NCI-H226 (cell line): ENCODE measurements at regions not wholly inside any gene's neighbourhood (a gene's known extent, or its start where the extent isn't known, plus 50 kb on each side); places are given as distances from the start of the nearest gene placed in this dataset.
"Not testable (repeated sequence)": the region's sequence is repeated elsewhere in the genome, so short reads cannot be mapped to it uniquely, and the experiment has no call there.

Experiments used
- DNase-seq: peaks from one replicate; pipeline ENCODE4 v3.0.0-alpha.2; 2015

- not testable (repeated sequence) for DNase-seq
Observed at GRCh38 chr18:14460364-14460763, 83.0 kb downstream of the POTEC start.

DNA sequence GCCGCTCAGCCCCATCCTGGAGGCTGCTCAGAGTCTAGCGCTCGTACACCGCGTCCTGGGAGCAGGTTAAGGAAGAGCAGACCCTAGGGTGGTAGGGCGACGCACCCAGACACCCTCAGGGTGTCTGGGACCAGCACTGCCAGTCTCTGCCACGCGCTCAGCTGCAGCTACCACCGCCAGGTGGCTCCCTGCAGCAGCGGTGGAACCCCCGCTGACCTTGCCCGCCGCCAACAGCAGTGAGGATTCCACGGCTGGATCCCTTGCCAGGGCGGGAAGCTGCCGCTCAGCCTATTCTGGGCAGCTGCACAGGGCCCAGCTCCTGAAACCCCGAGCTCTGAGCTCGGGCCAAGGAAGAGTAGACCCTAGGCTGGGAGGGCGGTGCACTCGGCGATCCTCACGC is 83.6 kb downstream of the POTEC start:
- DNase-seq, result not testable (repeated sequence)

DNA sequence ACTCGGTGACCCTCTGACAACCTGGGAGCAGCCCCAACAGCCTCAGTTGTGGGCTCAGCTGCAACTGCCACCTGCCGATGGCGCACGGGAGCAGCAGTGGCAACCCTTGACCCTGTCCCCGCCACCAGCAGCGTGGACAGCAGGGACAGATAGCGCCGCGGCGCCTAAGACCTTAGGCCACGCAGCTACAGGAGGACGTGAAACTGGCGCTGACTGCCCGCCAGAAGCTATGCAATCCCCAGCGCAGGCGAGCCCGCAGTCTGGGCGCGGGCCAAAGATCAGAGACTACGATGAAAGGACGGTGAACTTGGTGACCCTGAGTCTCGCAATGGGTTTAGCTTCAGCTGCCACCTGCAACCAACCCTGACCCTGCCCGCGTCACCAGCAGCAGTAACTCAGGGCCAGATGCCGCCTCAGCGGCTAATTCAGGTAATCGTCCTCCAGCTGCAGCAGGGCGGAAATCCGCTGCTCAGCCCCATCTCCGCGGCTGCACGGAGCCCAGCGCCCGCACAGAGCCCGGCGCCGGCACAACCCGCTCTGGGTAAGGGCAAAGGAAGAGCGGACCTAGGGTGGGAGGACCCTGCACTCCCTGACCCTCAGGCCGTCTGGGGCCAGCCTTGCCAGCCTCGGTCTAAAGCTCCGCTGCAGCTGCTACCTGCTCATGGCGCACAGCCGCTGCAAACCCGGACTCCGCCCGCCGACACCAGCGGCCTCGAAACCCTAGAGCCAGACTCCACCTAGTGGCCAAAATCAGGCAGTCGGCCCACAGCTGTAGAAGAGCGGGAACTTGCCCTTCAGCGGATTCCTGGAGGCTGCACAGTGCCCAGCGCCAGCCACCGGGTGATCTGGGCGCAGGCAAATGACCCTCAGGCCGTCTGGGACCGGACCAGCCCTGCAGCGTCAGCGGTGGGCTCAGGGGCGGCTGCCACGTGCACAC is 85.1 kb downstream of the POTEC start:
- not testable (repeated sequence) for DNase-seq

GRCh38 chr18:14450637-14451009 is 92.8 kb downstream of the POTEC start:
- DNase-seq, result not testable (repeated sequence)

- not testable (repeated sequence) for DNase-seq
Observed at GRCh38 chr18:14449995-14450636, 93.3 kb downstream of the POTEC start.

- DNase-seq, result not testable (repeated sequence)
Observed at GRCh38 chr18:14449062-14449461, 94.3 kb downstream of the POTEC start.

DNA sequence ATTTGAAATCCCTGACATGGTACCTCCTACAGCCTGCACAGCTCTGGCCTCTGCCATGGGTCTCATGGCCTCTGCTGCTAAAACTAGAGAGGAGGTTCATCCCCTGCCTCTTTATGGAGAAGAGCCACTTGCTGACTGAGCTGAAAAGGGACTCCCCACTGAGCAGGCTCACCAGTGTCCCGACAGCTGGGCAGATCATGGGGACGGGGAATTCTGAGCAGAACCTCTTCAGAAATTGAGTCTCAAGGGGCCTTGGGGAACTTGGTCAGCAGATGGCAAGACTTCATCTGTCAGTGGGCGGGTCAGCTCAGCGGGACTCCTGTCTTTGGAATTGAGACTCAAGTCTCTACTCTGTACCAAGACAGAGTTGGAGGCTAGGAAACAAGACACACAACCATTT is 95.7 kb downstream of the POTEC start:
- DNase-seq, result not testable (repeated sequence)

DNA sequence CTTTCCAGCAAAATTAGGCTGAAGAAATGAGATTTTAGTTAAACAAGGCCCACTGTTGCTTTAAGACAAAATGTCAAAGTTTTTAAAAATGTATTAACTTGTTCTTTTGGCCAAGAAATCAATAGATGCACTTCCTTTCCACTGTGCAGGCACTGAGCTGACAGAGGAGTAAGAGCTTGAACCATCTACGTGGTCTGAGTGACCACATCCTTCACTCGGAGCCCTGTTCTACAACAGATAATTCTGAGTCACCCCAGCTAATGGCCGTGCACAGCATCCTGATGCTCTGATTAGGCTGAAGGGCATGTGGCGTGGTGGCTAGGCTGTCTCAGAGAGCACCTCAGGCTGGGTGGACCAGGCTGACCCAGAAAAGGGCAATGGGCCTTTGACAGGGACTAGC is 107.9 kb downstream of the POTEC start:
- DNase-seq, result not testable (repeated sequence)

GRCh38 chr18:14432371-14432770 is 111.0 kb downstream of the POTEC start:
- not testable (repeated sequence) for DNase-seq

DNA sequence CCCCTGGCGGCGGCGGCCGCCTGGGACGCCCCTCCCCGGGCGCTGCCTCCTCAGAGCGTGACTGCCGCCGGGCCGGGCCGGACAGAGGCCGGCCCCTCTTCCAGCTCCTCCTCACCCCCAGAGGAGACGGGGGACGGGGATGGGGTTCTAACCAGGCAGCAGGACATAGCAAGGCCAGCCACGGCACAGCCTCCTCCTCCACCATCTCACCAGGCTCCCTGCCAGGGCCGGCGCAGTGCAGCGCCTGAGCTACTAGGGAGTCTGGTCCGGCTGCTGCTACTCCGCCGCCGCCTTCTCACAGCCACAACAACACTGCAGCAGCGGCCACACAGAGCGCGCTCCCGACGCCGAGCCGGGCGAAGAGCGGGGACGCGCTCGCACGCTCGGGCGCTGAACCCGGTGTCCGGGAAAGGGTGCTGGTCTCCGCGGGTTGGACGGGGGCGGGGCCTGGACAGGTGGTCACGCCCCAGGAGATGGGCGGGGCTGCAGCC is 112.3 kb downstream of the POTEC start:
- peak; percentile 84 for DNase-seq

- DNase-seq, result peak; percentile 14
Observed at GRCh38 chr18:14415806-14416205, 127.6 kb downstream of the POTEC start.

DNA sequence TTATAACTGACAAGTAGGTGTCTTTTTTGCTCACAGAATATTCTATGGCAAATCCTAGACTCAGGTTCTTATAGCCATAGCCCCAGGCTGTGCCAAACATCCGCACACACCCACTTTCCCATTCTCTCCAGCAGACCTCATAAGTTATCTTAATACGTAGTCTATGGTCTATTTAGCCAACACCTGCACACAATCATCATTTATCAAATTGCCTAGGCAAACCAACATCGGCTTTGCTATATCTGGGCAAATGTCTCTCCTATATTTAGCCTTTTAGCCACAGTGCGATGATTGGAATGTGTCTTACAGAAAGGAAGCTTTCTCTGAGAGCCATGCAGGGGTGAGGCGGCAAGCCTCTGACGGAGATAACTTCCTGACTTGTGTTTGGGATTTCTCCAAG is 128.0 kb downstream of the POTEC start:
- peak; percentile 60 for DNase-seq

- DNase-seq, result not testable (repeated sequence)
Observed at GRCh38 chr18:14395533-14395932, 147.9 kb downstream of the POTEC start.

DNA sequence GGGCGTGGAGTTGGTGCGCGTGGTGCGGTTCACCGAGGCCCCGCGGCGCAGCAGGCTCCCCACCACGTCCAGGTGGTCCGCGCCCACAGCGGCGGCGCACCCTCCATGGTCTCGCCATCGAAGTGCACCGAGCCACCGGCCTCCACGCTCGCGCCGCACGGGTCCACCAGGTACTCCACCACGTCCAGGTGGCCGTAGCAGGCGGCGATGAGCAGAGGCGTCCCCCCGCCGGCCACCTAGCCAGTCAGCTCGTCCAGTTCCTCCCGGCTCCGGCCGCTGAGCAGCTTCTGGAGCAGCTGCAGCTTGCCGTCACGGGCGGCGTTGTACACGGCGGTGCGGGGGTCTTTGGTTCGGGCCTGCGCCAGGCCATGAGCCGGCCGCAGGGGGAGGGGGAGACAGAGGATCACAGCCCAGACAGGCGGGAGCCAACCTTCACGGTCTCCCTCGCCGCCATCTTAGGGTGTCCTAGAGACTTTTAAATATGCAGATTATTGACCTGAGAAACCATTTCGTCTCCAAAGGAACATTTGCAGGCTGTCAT is 149.8 kb downstream of the POTEC start:
- DNase-seq, result not testable (repeated sequence)

DNA sequence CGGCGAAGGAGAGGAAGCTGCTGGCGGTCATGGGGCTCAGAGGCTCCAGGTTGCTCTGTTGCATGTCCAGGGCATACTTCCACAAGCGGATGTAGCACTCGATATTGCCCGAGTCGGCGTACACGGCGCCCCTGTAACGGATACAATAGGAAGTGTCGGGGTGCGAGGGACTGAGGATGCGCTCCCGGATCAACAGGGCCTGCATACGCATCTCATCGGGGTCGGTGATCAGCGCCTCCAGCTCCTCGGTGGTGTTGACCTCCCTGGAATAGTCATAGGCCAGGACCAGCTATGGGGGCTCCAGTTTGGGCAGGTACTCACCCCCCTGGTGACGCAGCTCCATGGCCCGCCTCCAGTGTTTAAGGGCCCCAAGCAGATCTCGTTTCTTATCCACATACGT is 150.8 kb downstream of the POTEC start:
- DNase-seq, result not testable (repeated sequence)

DNA sequence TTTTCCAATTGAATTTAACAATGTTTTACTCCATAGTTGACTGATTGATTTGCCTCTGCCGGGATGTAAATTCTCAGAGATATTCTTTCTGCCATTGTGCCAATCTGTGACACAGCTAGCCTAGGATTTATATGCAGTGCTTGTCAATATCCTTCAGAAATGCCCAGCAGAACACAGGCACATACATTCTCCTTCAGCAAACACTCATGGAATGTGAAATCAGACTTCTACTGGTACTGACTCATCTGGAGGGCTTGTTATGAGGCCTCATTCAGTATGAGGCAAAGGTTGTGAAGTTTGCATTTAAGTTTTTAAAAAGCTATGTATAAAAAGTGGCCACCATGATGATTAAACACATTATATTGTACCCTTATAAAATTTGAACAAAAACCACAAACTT is 158.4 kb downstream of the POTEC start:
- not testable (repeated sequence) for DNase-seq

- not testable (repeated sequence) for DNase-seq
Observed at GRCh38 chr18:14382666-14383065, 160.7 kb downstream of the POTEC start.

DNA sequence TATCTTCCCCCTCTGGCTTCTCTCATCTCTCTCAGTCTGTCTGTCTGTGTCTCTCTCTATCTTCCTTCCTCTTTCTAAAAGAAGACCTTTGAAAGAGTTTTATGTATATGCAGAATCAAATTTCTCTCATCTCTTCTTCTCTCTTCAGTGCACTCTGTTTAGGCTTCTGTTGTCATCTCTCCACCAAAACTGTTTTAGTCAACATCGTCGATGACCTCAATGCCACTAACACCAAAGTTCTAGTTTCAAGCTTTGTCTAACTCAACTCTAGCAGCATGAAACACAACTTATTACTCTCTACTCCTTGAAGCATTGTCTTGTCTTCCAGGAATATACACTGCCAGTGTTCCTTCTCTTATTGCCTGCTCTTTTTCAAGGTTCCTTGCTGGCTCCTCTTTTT is 163.9 kb downstream of the POTEC start:
- not testable (repeated sequence) for DNase-seq

DNA sequence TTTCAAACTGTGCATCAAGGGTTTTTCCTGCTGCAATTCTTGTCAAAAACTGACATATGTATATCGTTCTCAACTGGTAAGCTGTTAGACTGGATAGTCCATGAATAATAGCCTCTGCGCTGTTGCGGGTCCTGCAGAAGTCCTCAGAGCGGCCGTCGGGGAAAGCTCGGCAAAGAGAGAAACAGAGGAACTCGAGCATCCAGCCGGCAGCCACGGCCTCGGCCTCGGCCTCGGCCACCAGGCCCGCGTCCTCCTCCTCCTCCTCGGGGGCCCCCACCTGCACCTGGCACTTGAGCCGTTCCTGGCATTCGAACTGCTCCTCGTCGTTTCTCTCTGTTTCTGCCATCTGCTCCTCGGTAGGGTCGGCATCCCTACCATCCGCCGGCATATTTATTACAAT is 165.0 kb downstream of the POTEC start:
- DNase-seq, result not testable (repeated sequence)

- not testable (repeated sequence) for DNase-seq
Observed at GRCh38 chr18:14361346-14361745, 182.1 kb downstream of the POTEC start.

DNA sequence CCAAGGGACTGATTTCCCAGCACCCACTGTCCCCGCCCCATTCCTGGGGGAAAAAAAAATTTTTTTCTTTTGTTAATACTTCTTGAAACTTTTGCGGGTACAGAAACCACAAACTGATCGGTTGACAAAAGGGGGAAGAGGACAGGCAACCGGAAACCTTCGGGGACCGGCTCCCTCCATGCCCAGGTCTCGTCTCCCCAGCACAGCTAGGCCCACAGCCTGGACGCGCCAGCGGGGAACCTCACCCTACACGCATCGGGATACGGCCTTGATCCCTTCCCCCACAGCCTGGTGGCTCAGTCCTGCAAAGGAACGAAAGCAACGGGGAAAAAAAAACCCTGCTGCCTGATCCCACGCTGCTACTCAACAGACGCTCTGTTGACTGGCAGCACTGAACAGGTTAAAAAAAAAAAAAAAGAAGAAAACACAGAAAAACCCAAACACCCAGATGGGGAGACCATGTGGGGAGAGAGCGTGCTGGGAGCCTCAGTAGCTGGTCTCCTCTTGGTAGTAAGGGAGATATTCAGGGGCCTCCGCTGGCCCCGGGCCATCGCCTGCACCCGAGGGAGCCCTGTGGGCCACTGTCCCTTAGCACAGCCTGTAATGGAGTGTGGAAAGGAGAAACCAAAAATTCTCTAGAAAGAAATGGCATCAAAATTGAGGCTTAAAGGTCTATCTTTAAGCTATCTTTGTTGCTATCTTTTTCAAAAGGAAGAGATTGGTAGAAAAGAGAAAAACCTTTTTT is 185.7 kb downstream of the POTEC start:
- DNase-seq, result not testable (repeated sequence)

GRCh38 chr18:14342170-14342569 is 201.2 kb downstream of the POTEC start:
- DNase-seq, result not testable (repeated sequence)

DNA sequence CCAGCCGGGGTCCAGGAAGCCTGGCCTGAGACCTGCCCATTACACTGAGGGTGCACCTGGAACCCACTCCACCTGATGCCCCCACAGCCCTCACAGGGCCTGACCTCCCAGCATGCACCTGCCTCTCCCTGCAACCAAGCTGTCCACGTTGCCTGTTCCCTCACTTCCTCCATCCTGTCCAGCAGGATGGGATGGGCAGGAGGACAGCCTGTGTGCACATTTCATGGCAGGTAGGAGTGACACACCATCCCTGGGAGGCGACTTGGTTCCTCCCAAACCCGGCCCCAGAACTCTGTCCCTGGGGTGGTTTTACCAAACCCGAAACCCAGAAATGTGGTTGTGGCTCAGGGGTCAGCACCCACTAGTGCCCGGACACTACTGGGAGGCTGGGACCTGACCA is 203.8 kb upstream of the ZNF519 start:
- not testable (repeated sequence) for DNase-seq
